Right ventricle myocardium inferior (tissue), 1 donor: ENCODE measurements at regions not wholly inside any gene's neighbourhood (a gene's known extent, or its start where the extent isn't known, plus 50 kb on each side); places are given as distances from the start of the nearest gene placed in this dataset.

Experiments used
- ATAC-seq: fragments of 200-7000 bp; cut with Tn5 transposase; one replicate; pipeline ENCODE4 v1.9.1; 2020; ENCODE audit warnings: mild to moderate bottlenecking, moderate library complexity
- DNase-seq: peaks from one replicate; pipeline ENCODE4 v3.0.0; 2021; ENCODE audit errors: missing footprints
- intact Hi-C: fragments of 100-400 bp; cut with DNase I; formaldehyde crosslinking; loops from one replicate; pipeline ENCODE4 v1.11.0; 2022
- donor health status: DM: no; HTN: yes; CAD: no; lungs with severe emphysema.

- intact Hi-C loops: no loop called here
- no peak for DNase-seq
- ATAC-seq: no peak
These were observed 375.0 kb downstream of the ETS1 start for GRCh38 chr11:128212324-128212723.

- no peak for DNase-seq
- peak; percentile 58 for ATAC-seq
- intact Hi-C loops: no loop called here
These were observed 377.0 kb downstream of the ETS1 start for GRCh38 chr11:128210148-128210940.

GRCh38 chr11:128209138-128209435 lies 378.3 kb downstream of the ETS1 start:
- intact Hi-C loops: no loop called here
- DNase-seq: no peak
- no peak for ATAC-seq

- intact Hi-C loops: no loop called here
- DNase-seq (no peak), ATAC-seq (peak; percentile 75)
These were observed 378.8 kb downstream of the ETS1 start for GRCh38 chr11:128208329-128209137.

- ATAC-seq (no peak), DNase-seq (no peak)
- intact Hi-C loops: no loop called here
These were observed 379.5 kb downstream of the ETS1 start for GRCh38 chr11:128207861-128208321.

GRCh38 chr11:128206461-128206860 lies 380.9 kb downstream of the ETS1 start:
- intact Hi-C loops: no loop called here
- ATAC-seq: no peak

GRCh38 chr11:128205796-128206195 lies 381.6 kb downstream of the ETS1 start:
- DNase-seq (no peak), ATAC-seq (no peak)
- intact Hi-C loops: no loop called here

More at GRCh38 chr11:128206461-128206860, 380.9 kb downstream of the ETS1 start:
- DNase-seq: no peak

- DNase-seq: no peak
- ATAC-seq: no peak
- intact Hi-C loops: no loop called here
These were observed 382.5 kb downstream of the ETS1 start for GRCh38 chr11:128204898-128205297.

GRCh38 chr11:128201801-128202200 lies 385.6 kb downstream of the ETS1 start:
- DNase-seq (no peak), ATAC-seq (no peak)
- intact Hi-C loops: no loop called here

- intact Hi-C loops: no loop called here
- ATAC-seq (no peak), DNase-seq (no peak)
These were observed 386.3 kb downstream of the ETS1 start for GRCh38 chr11:128201009-128201408.

- ATAC-seq: no peak
- intact Hi-C loops: no loop called here
These were observed 386.9 kb downstream of the ETS1 start for GRCh38 chr11:128200467-128200866.

GRCh38 chr11:128198216-128198772 lies 389.1 kb downstream of the ETS1 start:
- ATAC-seq (no peak), DNase-seq (no peak)
- intact Hi-C loops: no loop called here

More at GRCh38 chr11:128200467-128200866, 386.9 kb downstream of the ETS1 start:
- DNase-seq: no peak

- ATAC-seq (no peak), DNase-seq (no peak)
- intact Hi-C loops: no loop called here
These were observed 391.1 kb downstream of the ETS1 start for GRCh38 chr11:128196235-128196634.

GRCh38 chr11:128195756-128196155 lies 391.6 kb downstream of the ETS1 start:
- DNase-seq (no peak), ATAC-seq (no peak)
- intact Hi-C loops: no loop called here

GRCh38 chr11:128195057-128195751 lies 392.2 kb downstream of the ETS1 start:
- DNase-seq (no peak), ATAC-seq (peak; percentile 84)
- intact Hi-C loops: no loop called here

GRCh38 chr11:128194216-128194615 lies 393.1 kb downstream of the ETS1 start:
- ATAC-seq (no peak), DNase-seq (no peak)
- intact Hi-C loops: no loop called here

- intact Hi-C loops: no loop called here
- no peak for DNase-seq
- ATAC-seq: no peak
These were observed 393.7 kb downstream of the ETS1 start for GRCh38 chr11:128193615-128194014.

GRCh38 chr11:128190312-128190711 lies 397.0 kb downstream of the ETS1 start:
- ATAC-seq: no peak
- DNase-seq: no peak
- intact Hi-C loops: no loop called here

- DNase-seq (no peak), ATAC-seq (no peak)
- intact Hi-C loops: no loop called here
These were observed 397.5 kb downstream of the ETS1 start for GRCh38 chr11:128189823-128190222.
